Esophagus muscularis mucosa (tissue), 3 donors: ENCODE measurements at regions not wholly inside any gene's neighbourhood (a gene's known extent, or its start where the extent isn't known, plus 50 kb on each side); places are given as distances from the start of the nearest gene placed in this dataset.

ENCODE experiments used
- EP300 ChIP-seq: sonication (generic); formaldehyde crosslinking; IDR thresholded peaks from one replicate; pipeline ENCODE4 v1.6.1; 2017; ENCODE audit warnings: antibody characterized with exemption
- TF ChIP-seq, protein P1 (sequence below), 3 experiments: fragments of 200-600 bp in 2 of 3; fragments of 450-650 bp in 1 of 3; sonication (generic) in 2 of 3; IDR thresholded peaks; one replicate each; pipeline ENCODE4 v1.5.1; 2017 to 2019; ENCODE audit warnings: antibody characterized with exemption in 3 of 3, mild to moderate bottlenecking in 2 of 3, moderate library complexity in 1 of 3

DNA sequence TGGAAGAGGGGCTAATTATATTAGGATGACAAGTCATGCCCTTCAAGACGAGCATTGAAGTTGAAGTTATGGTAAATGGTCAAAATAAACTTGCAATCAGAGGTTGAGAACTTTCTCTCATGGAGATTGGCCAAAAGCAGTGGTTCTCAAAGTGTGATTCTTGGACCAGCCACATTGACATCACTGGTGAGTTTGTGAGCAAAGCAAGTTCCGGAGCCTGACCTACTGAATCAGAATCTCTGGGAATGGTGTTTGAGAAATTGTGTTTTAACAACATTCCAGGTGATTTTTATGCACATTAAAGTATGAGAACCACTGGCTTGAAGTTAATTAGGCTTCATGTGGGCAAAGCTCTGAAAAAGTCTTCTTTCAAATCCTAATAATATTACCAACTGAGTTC is 403.5 kb downstream of the ZSWIM6 start:
- TF ChIP-seq, protein P1, sequence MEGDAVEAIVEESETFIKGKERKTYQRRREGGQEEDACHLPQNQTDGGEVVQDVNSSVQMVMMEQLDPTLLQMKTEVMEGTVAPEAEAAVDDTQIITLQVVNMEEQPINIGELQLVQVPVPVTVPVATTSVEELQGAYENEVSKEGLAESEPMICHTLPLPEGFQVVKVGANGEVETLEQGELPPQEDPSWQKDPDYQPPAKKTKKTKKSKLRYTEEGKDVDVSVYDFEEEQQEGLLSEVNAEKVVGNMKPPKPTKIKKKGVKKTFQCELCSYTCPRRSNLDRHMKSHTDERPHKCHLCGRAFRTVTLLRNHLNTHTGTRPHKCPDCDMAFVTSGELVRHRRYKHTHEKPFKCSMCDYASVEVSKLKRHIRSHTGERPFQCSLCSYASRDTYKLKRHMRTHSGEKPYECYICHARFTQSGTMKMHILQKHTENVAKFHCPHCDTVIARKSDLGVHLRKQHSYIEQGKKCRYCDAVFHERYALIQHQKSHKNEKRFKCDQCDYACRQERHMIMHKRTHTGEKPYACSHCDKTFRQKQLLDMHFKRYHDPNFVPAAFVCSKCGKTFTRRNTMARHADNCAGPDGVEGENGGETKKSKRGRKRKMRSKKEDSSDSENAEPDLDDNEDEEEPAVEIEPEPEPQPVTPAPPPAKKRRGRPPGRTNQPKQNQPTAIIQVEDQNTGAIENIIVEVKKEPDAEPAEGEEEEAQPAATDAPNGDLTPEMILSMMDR (IDR thresholded peaks at IDR 0.05) = no peak
- TF ChIP-seq EP300 = no peak
